Uterus (tissue), 2 donors: ENCODE measurements at regions not wholly inside any gene's neighbourhood (a gene's known extent, or its start where the extent isn't known, plus 50 kb on each side); places are given as distances from the start of the nearest gene placed in this dataset.

Experiments
- POLR2A ChIP-seq, 2 donors: fragments of 450-650 bp; IDR thresholded peaks; one replicate each; pipeline ENCODE4 v1.6.1; 2016; ENCODE audit warnings: antibody characterized with exemption in 2 of 2, mild to moderate bottlenecking in 1 of 2, moderate library complexity in 1 of 2
- TF ChIP-seq, protein P1 (sequence below), 4 experiments: fragments of 200-600 bp in 2 of 4; fragments of 450-650 bp in 2 of 4; sonication (generic) in 2 of 4; IDR thresholded peaks; one replicate each; pipeline ENCODE4 v1.5.1; 2016 to 2019; ENCODE audit warnings: antibody characterized with exemption in 4 of 4, mild to moderate bottlenecking in 2 of 4, moderate library complexity in 1 of 4

DNA sequence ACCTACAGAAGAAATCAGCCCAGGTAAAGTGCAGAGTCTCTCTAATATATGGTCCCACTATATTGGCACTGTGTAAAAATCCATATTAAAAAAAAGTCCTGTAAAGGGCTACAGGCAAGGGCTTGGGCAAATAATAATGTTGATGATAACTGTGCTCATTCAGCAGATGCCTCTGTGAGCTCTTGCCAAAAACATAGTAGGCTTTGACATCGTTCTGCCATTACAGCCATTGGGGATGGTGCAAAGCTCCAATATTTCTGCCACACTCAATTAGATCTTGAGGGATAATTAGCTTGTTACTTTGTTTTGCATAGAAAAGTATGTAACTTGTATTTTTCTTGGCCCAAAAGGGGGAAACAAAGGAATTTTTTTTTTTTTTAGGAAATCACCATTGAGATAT lies 645.5 kb upstream of the FAM241A start:
- TF ChIP-seq, protein P1, sequence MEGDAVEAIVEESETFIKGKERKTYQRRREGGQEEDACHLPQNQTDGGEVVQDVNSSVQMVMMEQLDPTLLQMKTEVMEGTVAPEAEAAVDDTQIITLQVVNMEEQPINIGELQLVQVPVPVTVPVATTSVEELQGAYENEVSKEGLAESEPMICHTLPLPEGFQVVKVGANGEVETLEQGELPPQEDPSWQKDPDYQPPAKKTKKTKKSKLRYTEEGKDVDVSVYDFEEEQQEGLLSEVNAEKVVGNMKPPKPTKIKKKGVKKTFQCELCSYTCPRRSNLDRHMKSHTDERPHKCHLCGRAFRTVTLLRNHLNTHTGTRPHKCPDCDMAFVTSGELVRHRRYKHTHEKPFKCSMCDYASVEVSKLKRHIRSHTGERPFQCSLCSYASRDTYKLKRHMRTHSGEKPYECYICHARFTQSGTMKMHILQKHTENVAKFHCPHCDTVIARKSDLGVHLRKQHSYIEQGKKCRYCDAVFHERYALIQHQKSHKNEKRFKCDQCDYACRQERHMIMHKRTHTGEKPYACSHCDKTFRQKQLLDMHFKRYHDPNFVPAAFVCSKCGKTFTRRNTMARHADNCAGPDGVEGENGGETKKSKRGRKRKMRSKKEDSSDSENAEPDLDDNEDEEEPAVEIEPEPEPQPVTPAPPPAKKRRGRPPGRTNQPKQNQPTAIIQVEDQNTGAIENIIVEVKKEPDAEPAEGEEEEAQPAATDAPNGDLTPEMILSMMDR (IDR thresholded peaks at IDR 0.05): no peak
- no peak for TF ChIP-seq POLR2A (IDR thresholded peaks at IDR 0.05)
